SK-N-MC (cell line): ENCODE measurements at regions not wholly inside any gene's neighbourhood (a gene's known extent, or its start where the extent isn't known, plus 50 kb on each side); places are given as distances from the start of the nearest gene placed in this dataset.

ENCODE experiments used
- DNase-seq: peaks from one replicate; pipeline ENCODE4 v3.0.0-alpha.2; 2011; ENCODE audit warnings: low read depth, low spot score
- H3K27ac ChIP-seq: fragments of 200-600 bp; sonication (generic); 2 replicates; pipeline ENCODE4 v1.5.1; 2016; ENCODE audit warnings: mixed run types
- H3K36me3 ChIP-seq: fragments of 200-600 bp; sonication (generic); 2 replicates; pipeline ENCODE4 v1.6.1; 2017; ENCODE audit warnings: antibody characterized with exemption, low read length, mixed read lengths; ENCODE audit not compliant: insufficient read depth
- H3K4me3 ChIP-seq: fragments of 200-600 bp; sonication (generic); 2 replicates; pipeline ENCODE4 v1.5.1; 2016
- H3K9ac ChIP-seq: fragments of 200-600 bp; sonication (generic); 2 replicates; pipeline ENCODE4 v1.8.0; 2017; ENCODE audit warnings: mixed run types, mixed read lengths; ENCODE audit not compliant: insufficient read length
- H3K9me3 ChIP-seq: fragments of 200-600 bp; sonication (generic); 2 replicates; pipeline ENCODE4 v1.6.1; 2017; ENCODE audit warnings: low read depth, mild to moderate bottlenecking, antibody characterized with exemption, low read length, moderate library complexity, mixed read lengths
- EZH2 ChIP-seq: fragments of 200-600 bp; sonication (generic); IDR thresholded peaks from one replicate; pipeline ENCODE4 v1.6.1; 2017; ENCODE audit warnings: antibody characterized with exemption
- FOXP2 ChIP-seq: optimal IDR thresholded peaks from 2 replicates; pipeline ENCODE3; 2011; ENCODE audit warnings: mild to moderate bottlenecking, moderate library complexity; ENCODE audit not compliant: insufficient read depth; ENCODE audit errors: extremely low read length, control extremely low read depth
- POLR2AphosphoS5 ChIP-seq: IDR thresholded peaks from 2 replicates; pipeline ENCODE4 v1.6.1; 2012; ENCODE audit warnings: mild to moderate bottlenecking, low read depth, low read length, borderline replicate concordance

DNA sequence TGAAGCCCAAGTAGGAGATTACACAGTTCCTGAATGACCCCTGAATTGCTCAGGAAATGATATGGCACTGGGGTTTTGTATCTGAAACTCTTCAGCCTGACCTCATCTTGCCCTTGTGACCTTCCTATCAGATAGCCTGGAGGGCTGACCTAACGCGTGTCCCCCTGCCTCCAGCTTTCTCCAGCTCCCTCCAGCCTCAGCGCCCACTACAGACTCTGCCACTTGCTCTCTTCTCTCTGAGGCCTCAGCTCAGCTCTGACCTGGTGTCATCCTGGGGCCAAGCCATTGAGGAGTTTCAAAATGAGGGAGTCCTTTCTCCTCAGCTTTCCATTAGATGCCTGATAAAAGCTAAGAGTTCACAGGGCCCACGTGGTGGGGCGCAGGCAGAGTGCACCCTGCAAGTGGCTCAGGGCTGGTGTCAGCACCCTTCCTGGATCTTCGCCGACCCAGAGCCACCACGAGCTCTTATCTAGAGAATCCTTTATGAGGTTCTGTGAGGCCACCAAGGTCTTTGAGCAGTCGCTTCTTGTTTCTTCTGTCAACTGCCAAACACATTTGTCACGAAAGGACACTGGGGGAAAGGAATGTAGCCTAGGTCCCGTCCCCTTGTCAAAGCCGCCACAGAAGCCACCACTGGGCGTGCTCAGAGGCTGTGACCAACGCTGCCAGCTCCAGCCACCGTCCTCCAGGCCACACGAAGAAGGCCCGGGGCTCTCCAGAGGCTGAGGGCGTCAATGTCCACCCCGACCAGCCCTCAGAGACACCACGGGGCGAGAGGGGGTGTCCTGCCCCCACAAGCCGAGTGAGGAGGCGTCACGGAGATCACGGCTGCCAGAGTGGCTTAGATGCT, 131.3 kb upstream of the GPC1 start:
- no peak for DNase-seq
- no peak for TF ChIP-seq POLR2AphosphoS5
- peak; percentile 47 for TF ChIP-seq EZH2
- no peak overlapping the region for H3K9ac ChIP-seq
- H3K36me3 ChIP-seq = no peaks in the 10 kb centered on the region
- no peaks in the 10 kb centered on the region for H3K9me3 ChIP-seq
- no peak overlapping the region for H3K4me3 ChIP-seq
- H3K27ac ChIP-seq = no peak overlapping the region

DNA sequence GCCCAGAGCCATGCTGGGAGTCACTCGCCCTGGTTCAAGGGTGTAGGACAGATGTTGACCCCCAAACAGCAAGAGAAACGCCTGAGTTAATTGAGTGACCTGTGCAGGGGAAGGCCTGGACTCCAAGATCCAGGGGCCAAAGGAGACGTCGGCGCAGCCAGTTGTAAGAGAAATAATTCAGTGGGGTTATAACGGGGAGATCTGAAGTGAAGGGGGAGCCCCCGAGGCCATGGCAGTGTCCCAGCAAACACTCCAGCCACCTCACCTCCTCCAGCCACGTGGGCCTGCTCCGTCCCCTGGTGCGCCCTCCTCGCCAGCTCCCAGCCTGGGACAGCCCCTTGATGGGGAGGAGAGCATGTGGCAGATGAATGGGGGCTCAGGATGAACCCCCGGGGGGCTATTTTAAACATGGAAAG, 130.7 kb upstream of the GPC1 start:
- no peak for TF ChIP-seq POLR2AphosphoS5
- no peak overlapping the region for H3K27ac ChIP-seq
- H3K9me3 ChIP-seq = no peaks in the 10 kb centered on the region
- no peak for DNase-seq
- no peak overlapping the region for H3K4me3 ChIP-seq
- no peaks in the 10 kb centered on the region for H3K36me3 ChIP-seq
- no peak overlapping the region for H3K9ac ChIP-seq

DNA sequence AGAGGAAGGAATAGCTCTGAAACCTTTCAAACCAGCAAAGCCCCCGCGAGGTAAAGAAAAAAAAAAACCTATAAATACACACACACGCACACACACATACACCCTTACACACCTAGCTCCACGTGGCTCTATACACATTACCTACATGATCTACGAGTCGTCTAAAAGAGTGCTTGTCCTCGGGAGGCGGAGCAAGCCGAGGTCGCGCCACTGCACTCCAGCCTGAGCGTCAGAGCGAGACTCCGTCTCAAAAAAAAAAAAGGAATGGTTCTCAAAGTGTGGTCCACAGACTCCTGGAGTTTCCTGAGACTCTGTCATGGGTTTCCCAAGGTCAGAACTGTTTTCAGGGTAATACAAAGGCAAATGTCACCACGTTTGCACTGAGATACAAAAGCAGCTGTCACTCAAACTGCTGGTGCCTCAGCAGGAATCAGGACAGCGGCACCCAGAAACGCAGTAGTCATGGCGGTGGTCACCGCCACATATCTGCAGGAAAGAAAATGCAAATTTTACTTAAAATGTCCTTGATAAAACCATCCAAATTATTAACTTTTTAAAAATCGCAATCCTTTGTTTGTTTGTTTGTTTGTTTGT, 130.0 kb upstream of the GPC1 start:
- Histone ChIP-seq H3K36me3 (no peaks in the 10 kb centered on the region), H3K9me3 (no peaks in the 10 kb centered on the region), H3K9ac (no peak overlapping the region), H3K27ac (no peak overlapping the region), H3K4me3 (no peak overlapping the region)
- DNase-seq = no peak
- TF ChIP-seq FOXP2 (no peak), EZH2 (no peak), POLR2AphosphoS5 (no peak)

DNA sequence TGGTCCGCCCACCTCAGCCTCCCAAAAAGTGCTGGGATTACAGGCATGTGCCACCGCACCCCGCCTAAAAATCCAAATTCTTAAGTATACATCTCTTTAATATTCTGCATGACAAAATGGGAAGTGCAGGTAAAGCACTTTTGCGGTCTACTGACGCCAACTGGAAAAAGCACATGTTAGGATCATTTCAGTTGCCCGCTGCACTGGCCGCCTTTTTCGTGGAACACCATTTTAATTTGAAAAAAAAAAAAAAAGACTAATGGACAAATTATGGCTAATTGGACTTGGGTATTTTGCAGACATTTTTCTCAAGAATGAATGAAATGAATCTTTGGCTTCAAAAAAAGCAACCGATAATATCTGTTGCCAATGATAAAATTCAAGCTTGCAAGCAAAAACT, 129.3 kb upstream of the GPC1 start:
- DNase-seq = no peak
- Histone ChIP-seq H3K4me3 (no peak overlapping the region), H3K9ac (no peak overlapping the region), H3K27ac (no peak overlapping the region), H3K36me3 (no peaks in the 10 kb centered on the region), H3K9me3 (no peaks in the 10 kb centered on the region)
- no peak for TF ChIP-seq EZH2
- TF ChIP-seq POLR2AphosphoS5 = no peak
- TF ChIP-seq FOXP2 = no peak

DNA sequence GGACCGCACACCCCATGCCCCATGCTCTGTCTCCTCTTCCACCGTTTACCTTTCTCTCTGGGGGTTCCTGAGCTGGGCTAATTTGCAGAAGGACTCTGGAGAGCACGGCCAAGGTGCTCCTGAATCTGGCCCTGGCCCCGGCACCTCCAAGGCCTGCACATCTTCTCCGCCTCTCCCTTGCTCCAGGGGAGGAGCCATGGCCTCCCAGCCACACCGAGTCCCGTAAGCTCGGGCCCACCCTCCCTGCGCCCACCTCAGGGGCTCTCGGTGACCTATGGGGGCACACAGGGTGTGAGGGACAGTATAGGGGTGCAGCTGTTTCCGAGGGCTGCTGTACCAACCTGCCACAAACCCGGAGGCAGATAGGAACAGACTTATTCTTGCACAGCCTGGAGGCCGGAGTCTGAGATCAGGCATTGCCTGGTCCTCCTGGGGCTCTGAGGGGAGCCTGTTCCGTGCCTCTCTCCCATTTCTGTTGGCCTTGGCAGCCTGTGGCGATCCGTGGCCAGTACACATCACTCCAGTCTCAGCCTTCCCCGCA, 127.3 kb upstream of the GPC1 start:
- DNase-seq = no peak
- H3K9ac ChIP-seq = no peak overlapping the region
- TF ChIP-seq FOXP2 = no peak
- TF ChIP-seq EZH2 = no peak
- no peak for TF ChIP-seq POLR2AphosphoS5
- no peaks in the 10 kb centered on the region for H3K9me3 ChIP-seq
- H3K27ac ChIP-seq = no peak overlapping the region
- H3K36me3 ChIP-seq = no peaks in the 10 kb centered on the region
- no peak overlapping the region for H3K4me3 ChIP-seq

DNA sequence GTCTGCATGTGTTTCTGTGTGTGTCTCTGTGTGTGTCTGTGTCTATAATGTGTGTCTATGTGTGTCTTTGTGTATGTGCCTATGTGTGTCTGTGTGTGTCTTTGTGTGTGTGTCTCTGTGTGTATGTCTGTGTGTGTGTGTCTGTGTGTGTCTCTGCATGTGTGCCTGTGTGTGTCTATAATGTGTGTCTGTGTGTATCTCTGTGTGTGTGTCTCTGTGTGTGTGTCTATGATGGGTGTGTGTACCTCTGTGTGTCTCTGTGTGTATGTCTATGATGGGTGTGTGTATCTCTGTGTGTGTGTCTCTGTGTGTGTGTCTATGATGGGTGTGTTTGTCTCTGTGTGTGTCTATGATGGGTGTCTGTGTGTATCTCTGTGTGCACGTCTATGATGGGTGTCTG, 126.2 kb upstream of the GPC1 start:
- Histone ChIP-seq H3K36me3 (no peaks in the 10 kb centered on the region), H3K9ac (no peak overlapping the region), H3K4me3 (no peak overlapping the region), H3K9me3 (no peaks in the 10 kb centered on the region), H3K27ac (no peak overlapping the region)
- TF ChIP-seq POLR2AphosphoS5 = no peak
- no peak for TF ChIP-seq EZH2
- no peak for TF ChIP-seq FOXP2
- DNase-seq = no peak

DNA sequence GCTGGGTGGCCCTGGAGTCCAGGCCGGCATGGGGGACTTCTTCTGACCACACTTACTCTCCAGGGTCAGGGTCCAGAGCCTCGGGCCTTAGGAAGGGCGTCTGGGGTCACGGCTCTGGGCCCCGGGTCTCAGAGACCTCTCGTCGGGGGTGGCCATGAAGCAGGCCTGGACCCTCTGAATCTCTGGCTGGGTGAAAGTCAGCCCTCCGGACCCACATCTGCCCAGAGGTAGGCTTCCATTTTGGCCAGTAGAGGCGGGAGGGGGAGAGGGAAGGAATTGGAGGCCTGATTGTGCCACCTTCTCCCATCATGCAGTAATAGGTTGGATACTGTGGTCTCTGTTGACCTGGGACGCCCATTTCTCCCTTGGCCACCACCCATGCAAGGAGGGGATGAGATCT, 125.3 kb upstream of the GPC1 start:
- DNase-seq = no peak
- H3K9ac ChIP-seq = no peak overlapping the region
- H3K9me3 ChIP-seq = no peaks in the 10 kb centered on the region
- no peak for TF ChIP-seq FOXP2
- H3K27ac ChIP-seq = no peak overlapping the region
- H3K4me3 ChIP-seq = no peak overlapping the region
- no peaks in the 10 kb centered on the region for H3K36me3 ChIP-seq

DNA sequence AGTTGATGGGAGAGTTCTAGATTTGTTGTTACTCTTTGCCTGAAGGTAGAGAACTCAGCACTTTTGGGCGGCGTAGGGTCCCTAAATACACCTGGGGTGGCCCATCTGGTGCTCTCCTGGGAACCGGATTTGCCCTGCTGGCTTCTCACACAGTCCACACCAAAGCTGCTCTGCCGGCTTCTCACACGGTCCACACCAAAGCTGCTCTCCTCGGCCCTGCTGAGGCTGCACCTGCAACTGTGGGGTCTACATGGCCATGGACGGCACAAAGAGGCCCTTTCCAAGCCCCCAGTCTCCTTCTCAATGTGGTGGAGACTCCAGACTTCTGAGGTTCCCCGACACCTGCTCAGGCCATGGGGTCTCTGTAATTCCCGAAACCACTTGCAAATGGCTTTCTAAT, 124.8 kb upstream of the GPC1 start:
- no peak overlapping the region for H3K4me3 ChIP-seq
- DNase-seq = no peak
- H3K9me3 ChIP-seq = no peaks in the 10 kb centered on the region
- no peaks in the 10 kb centered on the region for H3K36me3 ChIP-seq
- no peak overlapping the region for H3K27ac ChIP-seq
- H3K9ac ChIP-seq = no peak overlapping the region
- no peak for TF ChIP-seq POLR2AphosphoS5
- no peak for TF ChIP-seq FOXP2
- no peak for TF ChIP-seq EZH2
